ENCODE measurements at regions not wholly inside any gene's neighbourhood (a gene's known extent, or its start where the extent isn't known, plus 50 kb on each side); places are given as distances from the start of the nearest gene placed in this dataset.
"Not testable (repeated sequence)": the region's sequence is repeated elsewhere in the genome, so short reads cannot be mapped to it uniquely, and the experiment has no call there.

- no peak for DNase-seq
Observed at GRCh38 chrX:39787999-39788398, 309.8 kb downstream of the BCOR start.

DNA sequence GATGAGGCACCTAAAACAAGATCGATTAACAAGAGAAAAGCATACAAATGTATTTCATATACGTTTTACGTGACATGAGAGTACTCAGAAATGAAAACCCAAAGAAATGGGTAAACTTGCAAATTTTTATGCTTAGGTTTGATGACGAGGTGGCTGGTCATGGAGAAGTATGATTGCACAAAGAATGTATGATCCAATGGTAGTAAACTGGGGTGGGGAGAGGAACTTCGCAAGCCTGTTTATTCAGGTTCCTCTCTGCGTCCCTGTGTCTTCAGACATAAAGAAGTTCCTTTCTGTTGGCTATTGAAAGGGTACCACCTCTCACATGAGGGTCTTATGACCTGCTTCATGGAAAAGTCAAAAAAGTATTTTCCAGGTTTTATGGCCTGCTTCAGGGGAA, 309.2 kb downstream of the BCOR start:
- no peak for DNase-seq

DNA sequence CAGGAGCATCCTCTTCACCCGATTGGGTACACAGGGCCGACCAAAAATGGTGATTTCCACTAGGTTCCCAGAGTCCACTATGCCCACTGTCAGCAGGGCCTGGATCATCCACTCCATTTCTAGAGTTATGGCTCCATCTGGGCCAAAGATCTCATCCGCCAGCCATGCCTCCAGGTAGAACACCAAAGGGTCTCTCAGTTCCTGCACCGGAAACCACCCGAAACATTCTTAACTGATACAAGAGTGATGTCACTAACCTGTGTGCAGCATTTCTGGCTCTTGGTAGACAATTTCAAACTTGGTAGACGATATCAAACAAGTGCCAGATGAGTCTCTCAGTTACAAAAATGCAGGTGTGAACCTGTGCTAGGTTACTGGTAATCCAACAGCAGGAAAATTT, 306.1 kb downstream of the BCOR start:
- no peak for DNase-seq

DNA sequence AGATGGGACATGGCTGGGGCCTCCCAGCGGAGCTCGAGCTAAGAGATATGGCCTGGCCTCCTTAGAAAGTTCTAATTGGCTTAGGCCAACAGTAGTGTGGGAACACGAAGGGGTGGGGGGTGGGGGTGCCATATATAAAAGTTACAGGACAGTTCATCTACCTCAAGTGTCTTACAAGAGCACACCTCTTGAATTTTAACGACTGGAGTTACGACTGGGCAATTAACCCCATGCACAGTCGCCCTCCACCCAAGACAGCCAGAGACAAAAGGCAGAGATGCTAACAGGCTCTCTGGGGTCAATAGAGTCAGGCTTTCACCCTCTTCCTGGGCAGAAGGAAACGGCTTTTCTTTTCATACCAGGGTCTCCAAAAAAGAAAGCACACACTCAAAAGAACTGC, 302.2 kb downstream of the BCOR start:
- no peak for DNase-seq

- DNase-seq, result no peak
Observed at GRCh38 chrX:39796856-39797255, 300.9 kb downstream of the BCOR start.

GRCh38 chrX:39798488-39798887, 299.3 kb downstream of the BCOR start:
- not testable (repeated sequence) for DNase-seq

DNA sequence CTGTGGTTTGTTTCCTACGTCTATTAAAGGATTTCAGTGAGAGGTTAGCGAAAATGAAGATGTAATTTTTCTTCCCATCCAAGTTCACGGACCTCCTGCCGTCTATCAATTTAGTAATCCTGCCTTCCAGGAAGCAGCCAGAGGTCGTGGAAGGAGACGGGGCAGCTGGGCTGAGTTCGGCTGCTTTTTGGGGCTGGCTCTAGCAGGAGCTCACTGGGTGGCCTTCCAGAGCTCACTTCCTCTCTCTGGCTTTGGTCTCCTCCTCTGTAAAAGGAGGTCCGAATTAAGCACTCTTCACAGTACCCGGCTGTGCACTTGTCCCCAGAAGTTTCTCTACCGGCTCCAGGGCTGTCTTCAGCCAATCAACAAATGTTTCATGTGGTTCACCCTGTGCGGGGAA, 295.4 kb downstream of the BCOR start:
- no peak for DNase-seq

DNA sequence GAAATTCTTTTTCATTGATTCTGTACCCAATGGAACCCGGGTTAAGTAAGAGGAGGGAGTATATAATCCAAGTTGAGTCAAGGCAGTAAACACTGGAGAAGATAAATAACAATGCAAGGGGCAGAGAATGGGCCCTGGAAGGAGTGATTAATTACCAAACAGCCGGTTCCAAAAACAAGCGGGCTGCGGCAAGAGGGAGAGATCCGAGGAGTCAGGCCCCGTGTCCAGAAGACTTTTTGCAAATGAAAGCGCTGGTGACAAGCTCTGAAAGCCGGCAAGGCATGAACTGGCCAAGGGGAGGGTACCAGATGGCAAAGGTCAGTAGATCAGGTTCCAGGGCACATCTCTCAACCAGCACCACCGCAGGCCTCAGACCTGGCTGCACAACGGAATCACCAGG, 294.9 kb downstream of the BCOR start:
- no peak for DNase-seq

GRCh38 chrX:39805022-39805421, 292.7 kb downstream of the BCOR start:
- no peak for DNase-seq

DNA sequence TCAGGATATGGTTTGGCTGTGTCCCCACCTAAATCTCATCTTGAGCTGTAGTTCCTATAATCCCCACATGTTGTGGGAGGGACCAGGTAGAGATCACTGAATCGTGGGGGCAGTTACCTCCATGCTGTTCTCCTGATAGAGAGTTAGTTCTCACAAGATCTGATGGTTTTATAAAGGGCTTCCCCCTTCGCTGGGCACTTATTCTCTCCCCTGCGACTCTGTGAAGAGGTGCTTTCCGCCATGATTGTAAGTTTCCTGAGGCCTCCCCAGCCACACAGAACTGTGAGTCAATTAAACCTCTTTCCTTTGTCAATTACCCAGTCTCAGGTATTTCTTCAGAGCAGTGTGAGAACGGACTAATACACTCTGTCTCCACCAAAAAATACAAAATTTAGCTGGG, 291.9 kb downstream of the BCOR start:
- no peak for DNase-seq

DNA sequence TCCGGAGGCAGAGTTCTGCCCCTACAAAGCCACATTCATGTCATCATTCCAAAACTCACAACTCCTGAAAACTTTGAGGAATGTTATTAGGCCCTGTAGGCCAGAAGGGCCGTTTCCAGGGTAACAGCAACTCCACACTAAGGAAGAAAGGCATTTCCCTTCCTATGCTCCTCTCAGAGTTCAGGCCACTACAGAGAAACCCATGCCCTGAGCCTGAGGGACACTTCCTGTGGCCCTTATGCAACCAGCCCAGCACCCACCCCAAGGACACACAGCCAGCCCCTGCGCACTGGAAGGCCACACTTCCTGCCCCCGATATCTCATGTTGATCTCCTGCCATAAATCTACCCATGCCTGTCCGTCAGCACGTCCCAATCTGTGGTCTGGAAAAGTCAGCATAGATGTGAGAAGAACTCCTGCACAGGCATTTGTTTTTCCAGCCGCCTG, 289.3 kb downstream of the BCOR start:
- DNase-seq, result no peak

DNA sequence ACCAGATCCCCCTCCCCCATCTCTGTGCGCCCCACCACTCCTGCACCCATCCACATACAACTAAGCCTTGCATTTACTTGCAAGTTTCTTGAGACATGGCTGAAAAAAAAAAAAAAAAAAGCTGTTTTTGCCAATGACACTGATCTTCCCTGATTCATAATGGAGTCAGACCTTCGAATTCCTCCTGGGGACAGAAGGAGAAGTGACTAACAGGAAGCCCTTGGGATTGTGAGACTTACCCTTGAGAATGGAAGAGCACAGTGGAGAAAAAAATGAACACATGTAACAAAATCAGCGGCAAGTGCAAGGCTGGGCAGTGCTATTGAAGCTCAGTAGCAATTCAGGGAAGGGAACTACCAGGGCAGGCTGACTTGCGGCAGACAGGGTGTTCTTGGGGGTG, 288.4 kb downstream of the BCOR start:
- DNase-seq, result no peak

DNA sequence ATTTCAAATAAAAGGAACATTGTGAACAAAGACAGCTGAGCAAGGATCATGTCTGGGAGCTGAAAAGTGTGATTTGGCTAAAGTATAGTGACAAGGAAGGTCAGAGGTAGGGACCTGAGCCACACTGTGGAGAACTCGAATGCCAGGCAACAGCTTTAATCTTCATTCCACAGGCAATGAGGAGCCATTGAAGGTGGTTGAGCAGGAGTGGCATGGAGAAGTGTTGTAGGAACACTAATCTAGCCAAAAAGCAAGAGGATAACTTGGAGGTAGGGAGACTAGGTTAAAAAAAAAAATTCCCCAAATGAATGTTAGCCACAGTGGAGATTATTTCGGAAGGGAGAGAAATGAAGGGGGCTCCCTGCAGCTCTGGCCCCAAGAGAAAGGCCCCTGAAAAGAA, 286.9 kb downstream of the BCOR start:
- no peak for DNase-seq

GRCh38 chrX:39811376-39811775, 286.4 kb downstream of the BCOR start:
- DNase-seq, result no peak

DNA sequence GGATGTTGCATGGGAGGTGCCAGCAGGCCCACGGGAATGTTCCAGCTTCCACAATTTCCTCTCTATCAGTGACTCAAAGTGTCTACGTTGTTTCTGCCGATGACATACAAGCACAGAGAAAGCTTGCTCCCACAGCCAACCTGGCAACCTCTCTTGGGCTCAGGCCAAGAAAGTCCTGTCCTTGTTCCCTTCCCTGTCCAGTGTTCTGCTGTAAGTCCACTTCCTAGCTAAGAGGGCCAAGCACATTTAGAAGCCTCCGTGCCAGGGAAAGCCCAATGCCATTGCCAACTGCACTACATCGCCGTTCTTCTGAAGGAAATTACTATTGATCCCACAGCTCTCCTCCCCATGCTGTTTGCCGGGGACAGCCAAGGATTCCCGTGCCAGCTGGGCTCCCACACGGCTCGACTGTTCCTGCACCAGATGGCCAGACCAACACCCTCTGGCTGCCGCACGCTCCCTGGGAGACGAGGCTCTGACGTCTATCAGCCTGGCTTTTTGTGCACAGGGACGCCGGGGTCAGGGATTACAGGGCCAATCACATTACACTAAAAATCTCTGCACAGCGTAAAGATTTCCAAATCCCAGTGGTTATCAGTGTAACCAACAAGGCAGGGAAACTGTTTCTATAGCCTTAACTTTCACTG, 284.0 kb downstream of the BCOR start:
- DNase-seq, result no peak

GRCh38 chrX:39814391-39814790, 283.4 kb downstream of the BCOR start:
- DNase-seq, result peak; percentile 4

- DNase-seq, result peak; percentile 12
Observed at GRCh38 chrX:39815631-39816030, 282.1 kb downstream of the BCOR start.

DNA sequence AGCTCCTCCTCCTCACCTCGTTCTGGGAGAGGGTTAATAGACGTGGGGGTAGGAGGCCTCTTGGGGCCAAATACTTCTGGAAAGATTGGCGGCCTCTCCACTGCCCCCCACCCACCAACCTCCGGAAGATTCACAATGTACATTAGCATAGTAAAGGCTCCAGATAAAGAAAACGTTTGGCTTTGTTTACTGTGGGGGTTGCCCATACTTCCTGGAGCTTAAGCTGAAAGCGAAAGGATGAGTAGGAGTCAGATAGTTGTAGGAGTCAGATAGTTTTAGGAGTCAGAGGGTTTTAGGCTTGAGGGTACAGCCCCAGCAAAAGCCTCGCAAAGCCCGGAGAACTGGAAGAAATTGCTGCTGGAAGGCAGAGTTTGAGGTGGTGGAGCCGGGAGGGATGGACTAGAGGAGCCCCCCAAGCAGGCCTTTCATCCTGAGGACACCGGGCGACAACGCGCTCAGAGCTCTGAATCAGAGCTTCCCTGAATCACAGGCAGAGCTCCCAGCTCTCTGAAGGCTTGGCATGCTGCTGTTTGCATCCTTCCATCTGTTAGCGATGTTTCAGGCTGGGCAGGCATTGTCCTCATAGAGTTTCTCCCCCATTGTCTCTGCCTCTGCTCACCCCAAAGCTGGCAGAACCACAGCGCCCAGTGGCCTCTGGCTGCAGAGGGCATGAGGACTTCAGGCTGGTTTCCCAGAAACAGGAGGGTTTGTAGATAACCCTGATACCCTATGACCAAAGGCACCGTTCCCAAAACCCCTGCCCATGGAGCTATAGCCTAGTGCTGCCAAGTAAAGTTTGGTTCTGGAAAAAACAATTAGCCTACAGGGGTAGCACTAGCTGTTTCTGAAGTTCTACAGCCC, 280.7 kb downstream of the BCOR start:
- no peak for DNase-seq

GRCh38 chrX:39817754-39818470, 279.8 kb downstream of the BCOR start:
- DNase-seq, result no peak

DNA sequence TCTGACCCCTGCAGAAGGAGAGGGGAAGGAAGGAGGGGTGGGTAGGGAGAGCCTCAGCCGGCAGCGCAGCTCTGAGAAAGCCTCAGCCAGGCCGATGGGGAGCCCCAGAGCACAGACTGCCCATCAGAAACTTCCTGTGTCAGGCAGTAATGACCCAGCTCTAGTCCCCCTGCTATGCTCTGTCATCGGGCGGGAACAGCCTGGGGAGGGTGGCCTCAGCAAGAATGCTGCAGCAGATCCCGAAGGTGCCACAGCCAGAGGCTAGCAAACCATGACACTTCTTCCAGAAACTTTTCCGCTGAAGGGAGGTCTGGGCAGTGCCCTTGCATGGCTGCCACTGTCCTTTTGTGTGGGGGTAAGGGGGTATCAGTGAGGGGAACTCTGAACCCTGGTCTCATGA, 279.0 kb downstream of the BCOR start:
- DNase-seq, result no peak

DNA sequence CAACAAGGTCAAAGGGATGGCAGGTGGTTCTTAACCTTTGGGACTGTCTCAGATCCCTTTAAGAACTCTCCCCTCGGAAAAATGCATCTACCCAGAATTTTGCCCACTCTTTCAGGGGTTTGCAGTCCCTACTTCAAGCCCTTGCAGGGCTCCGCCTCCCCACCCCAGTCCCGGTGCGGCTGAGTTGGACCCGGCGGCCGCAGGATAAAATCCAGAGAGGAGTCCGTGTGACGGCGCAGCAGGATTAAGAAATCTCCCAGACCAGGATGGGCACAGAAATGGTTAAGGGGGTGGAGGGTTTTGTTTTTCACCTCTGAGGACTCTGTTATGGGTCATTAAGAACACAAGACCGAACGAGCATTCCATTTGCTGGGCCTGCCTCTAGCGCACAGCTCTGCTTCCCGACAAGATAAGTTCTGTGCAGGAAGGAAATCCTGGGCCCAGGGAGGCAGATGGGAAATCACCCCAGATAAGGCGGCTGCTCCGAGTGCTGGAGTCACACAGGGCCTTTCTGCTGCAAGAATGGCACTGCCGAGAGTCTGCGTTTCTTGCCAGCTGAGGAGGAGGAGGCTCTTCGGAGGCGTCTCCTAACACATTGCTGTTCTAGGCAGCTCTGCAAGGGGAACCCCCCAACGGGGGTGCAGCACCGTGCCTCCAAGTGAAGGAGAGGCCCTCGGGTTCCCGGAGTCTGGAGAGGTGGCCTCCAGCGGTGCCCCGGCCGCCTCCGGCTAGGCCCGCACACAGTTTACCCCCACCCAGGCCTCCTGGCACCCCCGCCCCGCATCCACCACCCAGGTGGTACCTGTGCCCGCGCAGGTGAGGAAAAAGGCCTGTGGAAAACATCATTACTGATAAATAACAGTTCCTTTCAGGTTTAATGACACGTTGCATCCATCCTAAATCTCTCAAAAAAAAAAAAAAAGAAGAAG, 277.6 kb downstream of the BCOR start:
- DNase-seq, result no peak

DNA sequence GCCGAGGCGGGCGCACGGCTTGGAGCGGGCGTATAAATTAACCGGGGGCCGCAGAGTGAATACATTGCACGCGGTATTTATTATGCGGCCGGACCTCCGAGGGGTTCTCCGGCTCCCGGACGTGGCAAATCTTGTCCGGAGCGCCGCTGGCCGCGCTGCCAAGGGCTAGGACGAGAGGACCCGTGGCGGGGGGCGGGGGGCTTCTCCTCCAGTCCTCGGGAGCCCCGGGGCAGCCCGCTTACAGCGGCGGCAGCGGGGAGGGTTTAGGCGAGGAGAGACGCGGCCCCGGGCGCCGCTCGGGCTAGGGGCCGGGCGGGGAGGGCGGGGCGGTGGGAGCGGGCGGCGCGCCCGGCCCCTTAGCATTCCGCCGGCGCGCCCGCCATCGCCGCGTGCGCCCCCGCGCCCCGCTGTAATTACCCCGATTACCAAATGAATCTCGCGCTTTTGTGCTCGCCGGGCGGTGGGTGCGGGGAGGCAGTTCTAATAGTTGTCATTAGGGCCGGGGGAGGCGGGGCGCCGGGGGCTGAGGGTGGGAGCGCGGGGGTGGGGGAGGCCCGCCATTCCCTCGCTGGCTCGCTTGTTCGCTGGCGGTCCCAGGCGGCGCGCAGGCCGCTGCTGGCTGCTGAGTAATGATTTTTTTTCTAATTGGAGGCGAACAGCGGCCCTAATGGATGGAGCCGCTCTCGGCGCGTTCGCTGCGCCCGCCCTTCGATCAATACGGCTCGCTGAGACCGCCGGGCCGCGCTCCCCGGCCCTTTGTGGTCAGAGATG, 276.6 kb downstream of the BCOR start:
- DNase-seq, result peak; percentile 3
